ENCODE measurements at regions not wholly inside any gene's neighbourhood (a gene's known extent, or its start where the extent isn't known, plus 50 kb on each side); places are given as distances from the start of the nearest gene placed in this dataset.
A peak's percentile ranks its signal among the peaks of the same experiment; 100 is the strongest.

GRCh38 chr5:124692950-124693349 is 53.5 kb downstream of the ZNF608 start:
- H3K4me3 ChIP-seq (ENCODE audit: low read length): no peak overlapping the region
- no peak overlapping the region for H3K9ac ChIP-seq (ENCODE audit: low read length)
- H3K36me3 ChIP-seq (ENCODE audit: control insufficient read depth, insufficient read depth, low read length): no peaks in the 10 kb centered on the region
- H3K27ac ChIP-seq (ENCODE audit: low read depth, low read length): no peak overlapping the region
- H3K27me3 ChIP-seq (ENCODE audit: control insufficient read depth, insufficient read depth, low read length): no peaks in the 10 kb centered on the region
- peaks cover 20% of the 10 kb centered on the region for H3K4me1 ChIP-seq (ENCODE audit: control insufficient read depth, insufficient read depth, low read length)

GRCh38 chr5:124692324-124692723 is 54.1 kb downstream of the ZNF608 start:
- Histone ChIP-seq H3K27ac (ENCODE audit: low read depth, low read length) (no peak overlapping the region), H3K36me3 (ENCODE audit: control insufficient read depth, insufficient read depth, low read length) (no peaks in the 10 kb centered on the region), H3K27me3 (ENCODE audit: control insufficient read depth, insufficient read depth, low read length) (no peaks in the 10 kb centered on the region), H3K9ac (ENCODE audit: low read length) (no peak overlapping the region), H3K4me1 (ENCODE audit: control insufficient read depth, insufficient read depth, low read length) (peaks cover 14% of the 10 kb centered on the region), H3K4me3 (ENCODE audit: low read length) (no peak overlapping the region)

- H3K36me3 ChIP-seq (ENCODE audit: control insufficient read depth, insufficient read depth, low read length): no peaks in the 10 kb centered on the region
- peaks cover 4% of the 10 kb centered on the region for H3K4me1 ChIP-seq (ENCODE audit: control insufficient read depth, insufficient read depth, low read length)
Observed at GRCh38 chr5:124689653-124690052, 56.8 kb downstream of the ZNF608 start.

GRCh38 chr5:124686239-124687004 is 60.0 kb downstream of the ZNF608 start:
- H3K27ac ChIP-seq (ENCODE audit: low read depth, low read length): peak overlapping the region; percentile 10
- no peaks in the 10 kb centered on the region for H3K4me1 ChIP-seq (ENCODE audit: control insufficient read depth, insufficient read depth, low read length)
- no peaks in the 10 kb centered on the region for H3K36me3 ChIP-seq (ENCODE audit: control insufficient read depth, insufficient read depth, low read length)
- H3K4me3 ChIP-seq (ENCODE audit: low read length): no peak overlapping the region
- no peak overlapping the region for H3K9ac ChIP-seq (ENCODE audit: low read length)
- H3K27me3 ChIP-seq (ENCODE audit: control insufficient read depth, insufficient read depth, low read length): no peaks in the 10 kb centered on the region

More at GRCh38 chr5:124689653-124690052, 56.8 kb downstream of the ZNF608 start:
- H3K9ac ChIP-seq (ENCODE audit: low read length): no peak overlapping the region
- no peak overlapping the region for H3K27ac ChIP-seq (ENCODE audit: low read depth, low read length)
- H3K4me3 ChIP-seq (ENCODE audit: low read length): no peak overlapping the region
- no peaks in the 10 kb centered on the region for H3K27me3 ChIP-seq (ENCODE audit: control insufficient read depth, insufficient read depth, low read length)

GRCh38 chr5:124685404-124685930 is 61.0 kb downstream of the ZNF608 start:
- Histone ChIP-seq H3K4me3 (ENCODE audit: low read length) (no peak overlapping the region), H3K9ac (ENCODE audit: low read length) (no peak overlapping the region), H3K27ac (ENCODE audit: low read depth, low read length) (no peak overlapping the region), H3K4me1 (ENCODE audit: control insufficient read depth, insufficient read depth, low read length) (no peaks in the 10 kb centered on the region), H3K36me3 (ENCODE audit: control insufficient read depth, insufficient read depth, low read length) (no peaks in the 10 kb centered on the region), H3K27me3 (ENCODE audit: control insufficient read depth, insufficient read depth, low read length) (no peaks in the 10 kb centered on the region)

DNA sequence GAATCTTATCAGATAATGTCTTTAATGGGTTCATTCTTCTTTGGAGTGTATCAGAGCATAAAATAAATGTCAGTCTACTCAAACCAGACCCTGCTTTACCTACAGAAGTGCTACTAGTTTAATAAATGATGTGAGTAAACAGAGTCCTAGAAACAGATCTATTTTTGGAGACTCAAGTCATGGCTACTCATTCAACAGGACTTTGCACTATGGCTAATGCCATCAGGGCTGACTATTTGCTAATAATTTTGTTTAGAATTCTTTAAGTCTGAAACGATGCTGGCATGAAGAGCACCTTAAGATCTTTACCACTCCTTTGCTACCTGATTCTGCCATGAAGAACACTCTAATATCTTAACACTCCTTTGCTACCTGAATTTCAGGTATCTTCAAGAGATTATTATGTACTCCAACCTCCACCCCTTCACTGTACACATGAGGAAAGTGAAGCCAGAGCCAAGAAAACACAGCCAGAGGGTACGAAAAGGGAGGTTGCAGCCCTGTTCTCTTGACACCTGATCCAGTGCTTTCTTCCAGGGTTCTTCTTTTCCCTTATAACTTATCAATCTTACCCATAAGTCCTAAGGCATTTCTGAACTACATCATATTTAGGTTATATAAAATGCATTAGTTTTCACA is 62.4 kb downstream of the ZNF608 start:
- Histone ChIP-seq H3K4me3 (ENCODE audit: low read length) (no peak overlapping the region), H3K27me3 (ENCODE audit: control insufficient read depth, insufficient read depth, low read length) (no peaks in the 10 kb centered on the region), H3K36me3 (ENCODE audit: control insufficient read depth, insufficient read depth, low read length) (no peaks in the 10 kb centered on the region), H3K27ac (ENCODE audit: low read depth, low read length) (no peak overlapping the region), H3K4me1 (ENCODE audit: control insufficient read depth, insufficient read depth, low read length) (peaks cover 2% of the 10 kb centered on the region), H3K9ac (ENCODE audit: low read length) (no peak overlapping the region)

- Histone ChIP-seq H3K27ac (ENCODE audit: low read depth, low read length) (no peak overlapping the region), H3K9ac (ENCODE audit: low read length) (no peak overlapping the region), H3K4me3 (ENCODE audit: low read length) (no peak overlapping the region), H3K27me3 (ENCODE audit: control insufficient read depth, insufficient read depth, low read length) (no peaks in the 10 kb centered on the region), H3K36me3 (ENCODE audit: control insufficient read depth, insufficient read depth, low read length) (no peaks in the 10 kb centered on the region), H3K4me1 (ENCODE audit: control insufficient read depth, insufficient read depth, low read length) (peaks cover 25% of the 10 kb centered on the region)
Observed at GRCh38 chr5:124679578-124680199, 66.8 kb downstream of the ZNF608 start.

GRCh38 chr5:124678922-124679519 is 67.4 kb downstream of the ZNF608 start:
- Histone ChIP-seq H3K9ac (ENCODE audit: low read length) (no peak overlapping the region), H3K4me3 (ENCODE audit: low read length) (no peak overlapping the region), H3K4me1 (ENCODE audit: control insufficient read depth, insufficient read depth, low read length) (peaks cover 25% of the 10 kb centered on the region), H3K27ac (ENCODE audit: low read depth, low read length) (peak overlapping the region; percentile 62), H3K27me3 (ENCODE audit: control insufficient read depth, insufficient read depth, low read length) (no peaks in the 10 kb centered on the region), H3K36me3 (ENCODE audit: control insufficient read depth, insufficient read depth, low read length) (no peaks in the 10 kb centered on the region)

DNA sequence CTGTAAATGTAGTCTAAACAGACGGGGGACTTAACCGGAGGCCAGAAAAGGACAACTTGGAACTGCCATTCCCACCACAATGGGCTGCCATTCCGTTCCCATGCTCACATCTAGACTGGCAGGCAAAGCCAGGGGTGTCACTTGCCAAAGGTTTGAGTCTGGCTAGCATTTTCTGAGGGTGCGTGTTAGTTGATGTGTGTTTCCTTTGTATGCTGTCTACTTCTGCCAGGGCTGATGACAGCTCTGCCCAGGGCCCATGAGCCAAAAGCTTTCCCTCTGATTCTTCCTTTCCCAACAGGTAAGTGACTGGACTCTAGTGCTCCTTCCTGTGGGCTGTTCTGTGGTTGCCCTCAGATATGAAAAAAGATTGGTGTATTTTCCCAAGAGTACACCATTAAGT is 68.0 kb downstream of the ZNF608 start:
- Histone ChIP-seq H3K9ac (ENCODE audit: low read length) (no peak overlapping the region), H3K4me3 (ENCODE audit: low read length) (no peak overlapping the region), H3K36me3 (ENCODE audit: control insufficient read depth, insufficient read depth, low read length) (no peaks in the 10 kb centered on the region), H3K27ac (ENCODE audit: low read depth, low read length) (peak overlapping the region; percentile 62), H3K27me3 (ENCODE audit: control insufficient read depth, insufficient read depth, low read length) (no peaks in the 10 kb centered on the region), H3K4me1 (ENCODE audit: control insufficient read depth, insufficient read depth, low read length) (peaks cover 25% of the 10 kb centered on the region)

DNA sequence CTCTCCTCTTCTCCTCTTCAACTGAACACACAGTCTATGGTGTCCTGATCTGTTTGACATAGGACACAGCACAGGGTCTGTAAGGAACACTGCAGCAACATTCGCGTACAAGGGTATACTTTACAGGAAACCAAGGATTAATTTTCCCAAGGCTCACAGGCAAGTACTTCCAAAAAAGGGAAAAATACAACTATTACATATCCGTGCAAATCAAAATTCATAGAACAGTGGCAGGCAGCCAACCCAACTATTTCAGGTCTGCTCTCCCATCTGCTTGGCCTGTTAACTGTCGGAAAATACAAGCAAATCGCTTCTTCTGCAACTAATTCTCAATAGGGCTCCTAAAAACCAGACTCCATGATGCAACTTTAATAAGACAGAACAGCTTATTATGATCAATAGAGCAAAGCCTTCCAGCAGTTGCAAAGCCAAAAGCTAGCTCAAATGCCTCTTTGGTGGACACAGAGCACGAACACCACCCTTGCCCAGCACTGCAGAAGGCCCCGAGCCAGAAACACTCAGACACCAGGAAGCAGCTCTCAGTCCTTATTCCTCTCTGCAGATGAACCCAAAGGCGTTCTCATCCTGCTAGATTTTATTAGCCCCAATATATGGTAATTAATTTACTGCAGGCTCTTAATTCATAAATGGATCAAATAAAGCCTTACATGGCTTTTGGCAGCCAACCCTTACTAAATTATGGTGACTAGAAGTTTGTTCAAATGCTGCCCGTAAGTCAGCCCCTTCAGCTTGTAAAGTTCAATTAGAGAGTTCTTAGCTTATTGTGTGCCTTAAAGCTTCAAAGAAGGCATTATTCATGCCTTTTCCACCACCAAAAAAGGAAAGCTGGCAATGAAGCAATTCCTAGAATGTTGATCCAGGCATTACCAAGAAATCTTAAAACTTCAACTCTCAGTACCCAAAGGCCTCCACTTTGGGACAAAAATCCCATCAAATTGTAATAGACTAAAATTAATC is 68.8 kb downstream of the ZNF608 start:
- H3K27me3 ChIP-seq (ENCODE audit: control insufficient read depth, insufficient read depth, low read length): no peaks in the 10 kb centered on the region
- peak overlapping the region; percentile 62 for H3K27ac ChIP-seq (ENCODE audit: low read depth, low read length)
- H3K4me1 ChIP-seq (ENCODE audit: control insufficient read depth, insufficient read depth, low read length): peaks cover 30% of the 10 kb centered on the region
- H3K9ac ChIP-seq (ENCODE audit: low read length): no peak overlapping the region
- no peak overlapping the region for H3K4me3 ChIP-seq (ENCODE audit: low read length)
- H3K36me3 ChIP-seq (ENCODE audit: control insufficient read depth, insufficient read depth, low read length): no peaks in the 10 kb centered on the region

DNA sequence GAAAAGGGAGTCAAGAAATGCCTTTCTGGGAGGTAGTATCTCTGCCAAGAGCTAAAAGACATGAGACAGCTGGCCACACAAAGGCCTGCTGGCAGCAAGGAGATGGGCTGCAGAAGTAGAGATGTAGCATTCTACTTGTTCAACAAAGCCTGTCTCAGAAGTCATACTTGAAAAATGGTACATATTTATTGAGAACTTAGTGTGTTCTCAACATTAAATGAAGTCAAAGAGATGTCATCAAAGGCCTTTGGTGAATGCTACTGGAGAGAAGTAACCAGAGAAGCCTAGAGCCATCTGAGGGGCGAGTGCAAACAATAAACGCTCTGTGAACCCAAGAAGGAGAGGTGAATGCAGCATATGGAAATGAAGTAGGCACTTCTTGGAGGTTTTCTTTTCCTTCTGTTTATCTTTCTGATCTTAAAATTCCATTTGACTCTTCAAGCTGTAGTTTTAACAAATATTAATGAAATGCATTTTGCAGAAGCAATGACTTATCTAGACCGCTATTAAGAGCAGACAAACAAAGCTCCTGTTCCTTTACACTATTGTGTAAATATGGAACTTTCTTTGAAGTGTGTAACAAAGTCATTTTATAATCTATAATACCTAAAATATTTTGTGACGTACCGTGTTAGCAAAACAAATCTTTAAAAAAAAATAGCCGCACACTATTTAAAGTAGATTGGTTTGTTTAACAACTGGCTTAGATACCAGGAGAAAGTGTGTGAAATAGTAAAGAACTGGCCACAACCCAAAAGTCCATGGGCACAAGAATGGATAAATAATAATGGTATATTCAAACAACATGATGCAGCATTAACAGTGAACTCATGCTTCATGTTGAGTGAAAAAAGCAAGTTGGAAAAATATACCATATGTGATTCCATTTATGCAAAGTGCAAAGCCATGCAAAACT is 70.2 kb downstream of the ZNF608 start:
- Histone ChIP-seq H3K27ac (ENCODE audit: low read depth, low read length) (peak overlapping the region; percentile 21), H3K4me1 (ENCODE audit: control insufficient read depth, insufficient read depth, low read length) (peaks cover 37% of the 10 kb centered on the region)

More for the DNA sequence above, 70.2 kb downstream of the ZNF608 start:
- H3K27me3 ChIP-seq (ENCODE audit: control insufficient read depth, insufficient read depth, low read length): no peaks in the 10 kb centered on the region
- H3K9ac ChIP-seq (ENCODE audit: low read length): no peak overlapping the region
- no peak overlapping the region for H3K4me3 ChIP-seq (ENCODE audit: low read length)
- H3K36me3 ChIP-seq (ENCODE audit: control insufficient read depth, insufficient read depth, low read length): no peaks in the 10 kb centered on the region

Measured in rectal smooth muscle tissue (tissue), 1 donor.